A549 (cell line): ENCODE measurements at regions not wholly inside any gene's neighbourhood (a gene's known extent, or its start where the extent isn't known, plus 50 kb on each side); places are given as distances from the start of the nearest gene placed in this dataset.

Experiments used
- ATAC-seq, 2 experiments: fragments of 200-7000 bp in 1 of 2; fragments of >200 bp in 1 of 2; cut with Nextera tagmentation in 1 of 2; cut with Tn5 transposase in 1 of 2; 3 replicates each; pipeline versions ENCODE4 v1.8.0 to v1.9.1; 2018 to 2020; ENCODE audit warnings: mild to moderate bottlenecking in 1 of 2, moderate library complexity in 1 of 2
- CTCF ChIA-PET: fragments of 300-600 bp; sonication (Branson Sonifier 250); formaldehyde crosslinking; extraction: SDS; loops from one replicate; lab custom pipeline; 2021; ENCODE audit warnings: antibody characterized with exemption, inconsistent platforms; lab: Yijun Ruan, JAX
- POLR2A ChIA-PET: fragments of 350-600 bp; formaldehyde crosslinking; extraction: SDS; loops from one replicate; lab custom pipeline; 2021; ENCODE audit warnings: antibody characterized with exemption, inconsistent platforms; lab: Yijun Ruan, JAX
- DNase-seq, 2 experiments: peaks; one replicate each; pipeline versions ENCODE4 v3.0.0 to v3.0.0-alpha.2; 2011 to 2016; ENCODE audit warnings: low read depth in 1 of 2, low spot score in 1 of 2
- FAIRE-seq: peaks from 2 replicates; lab custom pipeline; 2011; peaks lifted over from hg19 to GRCh38; lab: Jason Lieb, UNC
- H3K27ac ChIP-seq, 2 experiments: fragments of >200 bp; sonication (Bioruptor Twin); formaldehyde crosslinking; 3 replicates each; pipeline ENCODE4 v1.5.1; 2016 to 2017
- H3K4me1 ChIP-seq: fragments of >200 bp; sonication (Bioruptor Twin); formaldehyde crosslinking; 3 replicates; pipeline ENCODE4 v1.6.1; 2016
- H3K4me2 ChIP-seq: fragments of >200 bp; sonication (Bioruptor Twin); formaldehyde crosslinking; 3 replicates; pipeline ENCODE4 v1.6.1; 2016
- H3K4me3 ChIP-seq: fragments of >200 bp; sonication (Bioruptor Twin); formaldehyde crosslinking; 3 replicates; pipeline ENCODE4 v1.5.1; 2016
- H3K9me3 ChIP-seq: fragments of >200 bp; sonication (Bioruptor Twin); formaldehyde crosslinking; 3 replicates; pipeline ENCODE4 v1.6.1; 2016
- ATOH8 ChIP-seq: fragments of 250-450 bp; sonication (Bioruptor Pico); IDR thresholded peaks from 2 replicates; pipeline ENCODE4 v1.5.0; 2020; ENCODE audit warnings: low read depth, mild to moderate bottlenecking, moderate library complexity
- BCL3 ChIP-seq: fragments of >200 bp; sonication (Bioruptor Twin); formaldehyde crosslinking; IDR thresholded peaks from 3 replicates; pipeline ENCODE4 v1.6.1; 2016
- BHLHE40 ChIP-seq: IDR thresholded peaks from 2 replicates; pipeline ENCODE4 v1.6.1; 2012; ENCODE audit warnings: low read depth, low read length, inconsistent platforms
- CBX2 ChIP-seq: fragments of 200-600 bp; sonication (generic); IDR thresholded peaks from 2 replicates; pipeline ENCODE4 v1.6.1; 2016; ENCODE audit warnings: low read depth, mild to moderate bottlenecking, borderline replicate concordance
- CBX8 ChIP-seq: fragments of 200-600 bp; sonication (generic); IDR thresholded peaks from 2 replicates; pipeline ENCODE4 v1.6.1; 2016
- CHD2 ChIP-seq: fragments of 150-350 bp; IDR thresholded peaks from 2 replicates; pipeline ENCODE4 v1.6.1; 2014; ENCODE audit warnings: low read length; ENCODE audit not compliant: partially characterized antibody
- CHD4 ChIP-seq: fragments of 200-600 bp; sonication (generic); IDR thresholded peaks from 2 replicates; pipeline ENCODE4 v1.6.1; 2016; ENCODE audit warnings: antibody characterized with exemption, mild to moderate bottlenecking, borderline replicate concordance
- CTCF ChIP-seq: fragments of >200 bp; sonication (Bioruptor Twin); formaldehyde crosslinking; IDR thresholded peaks from 3 replicates; pipeline ENCODE4 v1.5.1; 2016
- EHF ChIP-seq: fragments of 250-450 bp; sonication (Bioruptor Pico); IDR thresholded peaks from 2 replicates; pipeline ENCODE4 v1.5.0; 2020; ENCODE audit warnings: mild to moderate bottlenecking
- FOSB ChIP-seq: fragments of 250-450 bp; sonication (Bioruptor Pico); IDR thresholded peaks from 2 replicates; pipeline ENCODE4 v1.5.0; 2020; ENCODE audit warnings: mild to moderate bottlenecking, moderate library complexity
- FOSL2 ChIP-seq, 2 experiments: fragments of 450-650 bp in 1 of 2; fragments of >200 bp in 1 of 2; sonication (Bioruptor Twin) in 1 of 2; formaldehyde crosslinking; IDR thresholded peaks; 2 replicates each; pipeline versions ENCODE4 v1.5.0 to v1.6.1; 2016 to 2020; ENCODE audit warnings: mild to moderate bottlenecking in 1 of 2, moderate library complexity in 1 of 2
- HOXB13 ChIP-seq: fragments of 250-450 bp; sonication (Bioruptor Pico); IDR thresholded peaks from 2 replicates; pipeline ENCODE4 v1.5.0; 2020; ENCODE audit warnings: low read depth, mild to moderate bottlenecking, moderate library complexity
- HOXB5 ChIP-seq: fragments of 250-450 bp; sonication (Bioruptor Pico); IDR thresholded peaks from 2 replicates; pipeline ENCODE4 v1.5.0; 2020; ENCODE audit warnings: mild to moderate bottlenecking, moderate library complexity
- JUN ChIP-seq, 2 experiments: fragments of >200 bp; sonication (Bioruptor Twin); formaldehyde crosslinking; IDR thresholded peaks; 2 replicates in 1 of 2; 3 replicates in 1 of 2; pipeline ENCODE4 v1.6.1; 2016 to 2017
- KDM5A ChIP-seq: fragments of 200-600 bp; sonication (generic); IDR thresholded peaks from 2 replicates; pipeline ENCODE4 v1.6.1; 2016; ENCODE audit warnings: antibody characterized with exemption, mild to moderate bottlenecking
- MAFK ChIP-seq: fragments of 450-650 bp; IDR thresholded peaks from 2 replicates; pipeline ENCODE4 v1.6.1; 2014; ENCODE audit not compliant: partially characterized antibody
- MAX ChIP-seq: IDR thresholded peaks from 2 replicates; pipeline ENCODE4 v1.6.1; 2012
- MYC ChIP-seq: IDR thresholded peaks from 2 replicates; pipeline ENCODE4 v1.6.1; 2012; ENCODE audit warnings: mild to moderate bottlenecking, inconsistent platforms, low read length, improper control_type of control experiment, borderline replicate concordance
- NR3C1 ChIP-seq: fragments of >200 bp; sonication (Bioruptor Twin); formaldehyde crosslinking; IDR thresholded peaks from 3 replicates; pipeline ENCODE4 v1.6.1; 2017
- RCOR1 ChIP-seq: fragments of 150-350 bp; IDR thresholded peaks from 2 replicates; pipeline ENCODE4 v1.6.1; 2014; ENCODE audit warnings: antibody characterized with exemption, low read length, low read depth
- RFX5 ChIP-seq: fragments of 450-650 bp; IDR thresholded peaks from 2 replicates; pipeline ENCODE4 v1.7.1; 2014; ENCODE audit warnings: antibody characterized with exemption, mild to moderate bottlenecking, moderate library complexity
- RNF2 ChIP-seq: fragments of 200-600 bp; sonication (generic); IDR thresholded peaks from 2 replicates; pipeline ENCODE4 v1.6.1; 2016; ENCODE audit warnings: low read depth, mild to moderate bottlenecking, antibody characterized with exemption, moderate library complexity, borderline replicate concordance
- SMC3 ChIP-seq: fragments of >200 bp; sonication (Bioruptor Twin); formaldehyde crosslinking; IDR thresholded peaks from 3 replicates; pipeline ENCODE4 v1.6.1; 2018; ENCODE audit warnings: inconsistent platforms
- SREBF2 ChIP-seq: fragments of 450-650 bp; IDR thresholded peaks from 2 replicates; pipeline ENCODE4 v1.6.1; 2014; ENCODE audit warnings: mild to moderate bottlenecking, moderate library complexity
- ZFP36 ChIP-seq: fragments of 450-650 bp; IDR thresholded peaks from 2 replicates; pipeline ENCODE4 v1.6.1; 2014; ENCODE audit warnings: borderline replicate concordance; ENCODE audit not compliant: partially characterized antibody
- ZNF302 ChIP-seq: fragments of 250-450 bp; sonication (Bioruptor Pico); IDR thresholded peaks from 2 replicates; pipeline ENCODE4 v1.9.0; 2021; ENCODE audit warnings: inconsistent platforms, mild to moderate bottlenecking, moderate library complexity
- WGBS: methylation state at CpG from one replicate; pipeline ENCODE4 v1.1.6; 2017; ENCODE audit errors: missing lambda C conversion rate; 5-methylcytosine and 5-hydroxymethylcytosine counted together

GRCh38 chr2:234257859-234258561, 207.5 kb downstream of the SPP2 start (continued):
- TF ChIP-seq ATOH8 (CRISPR knock-in tag) (no peak; the same call in 1 of the 2 replicates), SREBF2 (no peak), CHD4 (no peak), SMC3 (peak; percentile 98), RFX5 (no peak), FOSB (CRISPR knock-in tag) (no peak), ZFP36 (no peak), EHF (no peak), RCOR1 (no peak), CHD2 (no peak), RNF2 (no peak), ZNF302 (CRISPR knock-in tag) (no peak), CBX2 (no peak)

GRCh38 chr2:234256516-234256915, 206.0 kb downstream of the SPP2 start:
- DNase-seq (no peak), ATAC-seq (no peak), FAIRE-seq (no peak)
- ChIA-PET POLR2A (no interaction called here), CTCF (interaction anchor here (1.6 to 5.1 kb wide), 6 partner anchors 8 to 288 kb away, joined by 4 to 32 read pairs (median 11); no protein-coding TSS in a partner anchor)
- Histone ChIP-seq H3K4me2 (no peak overlapping the region), H3K4me3 (no peak overlapping the region), H3K4me1 (peaks cover 66% of the 10 kb centered on the region), H3K27ac (peak overlapping the region; percentile 93 to 95), H3K9me3 (0 out of 3 replicates have a peak, but pooled peaks cover 7% of the 10 kb centered on the region)
- 64% methylated on average over 3 of the region's 3 CpGs for WGBS
- TF ChIP-seq CTCF (no peak), MYC (no peak), KDM5A (no peak), ZNF302 (CRISPR knock-in tag) (no peak), HOXB5 (no peak), FOSL2 (IDR thresholded peaks at IDR 0.05) (no peak), FOSL2 (CRISPR knock-in tag; IDR thresholded peaks at IDR 0.05) (no peak)

- CTCF ChIA-PET: interaction anchor here (0.6 to 2.9 kb wide), 6 partner anchors 9 to 397 kb away, joined by 3 to 19 read pairs (median 3); no protein-coding TSS in a partner anchor
- Histone ChIP-seq H3K4me2 (peak overlapping the region; percentile 26), H3K9me3 (0 out of 3 replicates have a peak, but pooled peaks cover 7% of the 10 kb centered on the region), H3K27ac (peak overlapping the region; percentile 93 to 95), H3K4me3 (no peak overlapping the region), H3K4me1 (peaks cover 82% of the 10 kb centered on the region)
- ATAC-seq (no peak), DNase-seq (peak in 1 of 2 experiments; percentile 49), FAIRE-seq (no peak)
- WGBS: 23% methylated on average over 5 of the region's 5 CpGs
- POLR2A ChIA-PET: no interaction called here
- TF ChIP-seq MAX (0 out of 2 replicates have a peak, but pooled peaks have one; percentile 14), EHF (no peak), BCL3 (no peak), CBX8 (no peak), SMC3 (no peak), SREBF2 (no peak), MAFK (peak; percentile 21), HOXB13 (no peak), NR3C1 (no peak), HOXB5 (no peak), BHLHE40 (no peak), JUN (IDR thresholded peaks at IDR 0.05) (no peak), FOSL2 (IDR thresholded peaks at IDR 0.05) (no peak), FOSL2 (CRISPR knock-in tag; IDR thresholded peaks at IDR 0.05) (peak; percentile 35; the same call in 1 of the 2 replicates)
Observed at GRCh38 chr2:234254783-234255521, 204.4 kb downstream of the SPP2 start.
